GM18861 (cell line): ENCODE measurements at regions not wholly inside any gene's neighbourhood (a gene's known extent, or its start where the extent isn't known, plus 50 kb on each side); places are given as distances from the start of the nearest gene placed in this dataset.

Experiments
- ATAC-seq: cut with Tn5 transposase; IDR thresholded peaks from one replicate; pipeline ENCODE4 v1.9.1; 2021; ENCODE audit not compliant: unreplicated experiment

DNA sequence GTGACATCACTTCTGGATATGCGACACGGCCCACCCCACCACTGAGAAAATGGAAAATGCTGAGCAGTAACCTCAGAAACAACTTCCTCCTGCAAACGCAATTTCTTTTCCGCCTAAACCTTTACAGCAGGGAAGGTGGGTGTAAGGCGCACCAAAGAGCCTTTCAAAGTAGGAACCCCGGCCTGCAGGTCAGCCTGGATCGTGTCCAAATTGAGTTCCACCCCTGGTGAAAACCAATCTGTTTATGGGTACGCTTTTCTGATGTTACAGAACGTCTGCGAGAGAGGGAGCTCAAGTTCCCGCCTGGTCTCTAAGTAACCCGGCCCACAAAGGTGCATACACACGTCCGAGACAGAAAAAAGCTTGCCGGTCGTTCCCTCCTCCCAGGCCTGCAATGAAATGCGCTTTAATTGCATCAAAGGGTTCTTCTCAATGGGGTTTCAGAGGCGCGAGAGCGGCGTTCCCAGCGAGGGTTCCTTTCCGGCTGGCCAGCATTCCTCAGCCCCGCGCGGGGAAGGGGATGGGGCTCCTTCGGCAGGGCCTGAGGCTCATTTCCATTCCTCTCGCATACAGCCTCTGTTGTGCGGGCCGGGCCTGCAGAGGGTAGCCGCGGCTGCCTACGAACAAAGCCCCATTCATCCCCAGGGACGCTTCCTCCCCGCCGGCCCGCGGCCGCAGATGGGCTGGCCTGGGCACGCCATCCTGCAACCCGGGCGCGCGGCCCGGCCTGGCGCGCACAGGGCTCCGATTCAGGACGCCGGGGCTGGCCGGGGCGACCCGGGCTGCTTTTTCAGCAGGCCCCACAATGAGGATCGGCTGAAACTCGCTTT lies 138.1 kb downstream of the TMCO5A start:
- ATAC-seq: peak; percentile 39

DNA sequence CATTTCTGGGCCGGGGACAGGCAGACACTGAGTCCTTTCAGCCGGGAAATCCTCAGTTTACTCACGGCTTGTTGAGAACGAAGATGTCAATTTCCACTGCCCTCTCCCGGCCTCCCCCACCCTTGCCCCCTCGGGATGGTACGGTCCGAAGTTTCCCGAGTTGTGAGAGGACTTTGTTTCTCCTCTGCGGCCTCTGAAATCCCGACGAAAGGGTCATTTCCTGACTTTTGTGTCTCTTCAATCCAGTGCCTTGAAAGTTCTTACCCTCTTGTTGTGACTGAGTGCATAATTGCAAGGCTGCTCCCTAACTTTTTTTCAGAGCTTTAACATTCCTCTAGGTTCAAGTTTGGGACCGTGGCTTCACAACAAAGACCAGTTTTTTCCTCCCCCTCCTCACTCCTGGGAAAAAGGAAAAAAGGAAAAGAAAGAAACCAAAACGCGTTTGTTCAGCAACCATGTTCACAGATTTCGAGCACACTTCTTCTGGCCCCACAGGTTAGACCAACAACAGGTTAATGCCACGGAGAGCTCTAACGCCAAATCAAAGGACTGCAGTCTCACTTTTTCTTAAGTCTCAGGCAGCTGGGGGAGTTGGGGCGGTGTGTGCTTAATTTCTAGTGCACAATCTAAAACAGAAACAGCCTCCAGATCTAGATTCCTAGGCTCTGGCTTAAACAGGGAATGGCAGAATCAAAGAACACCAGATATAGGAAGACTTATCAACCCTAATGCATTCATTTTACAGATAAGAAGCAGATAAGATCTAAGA lies 138.9 kb downstream of the TMCO5A start:
- ATAC-seq: no peak

DNA sequence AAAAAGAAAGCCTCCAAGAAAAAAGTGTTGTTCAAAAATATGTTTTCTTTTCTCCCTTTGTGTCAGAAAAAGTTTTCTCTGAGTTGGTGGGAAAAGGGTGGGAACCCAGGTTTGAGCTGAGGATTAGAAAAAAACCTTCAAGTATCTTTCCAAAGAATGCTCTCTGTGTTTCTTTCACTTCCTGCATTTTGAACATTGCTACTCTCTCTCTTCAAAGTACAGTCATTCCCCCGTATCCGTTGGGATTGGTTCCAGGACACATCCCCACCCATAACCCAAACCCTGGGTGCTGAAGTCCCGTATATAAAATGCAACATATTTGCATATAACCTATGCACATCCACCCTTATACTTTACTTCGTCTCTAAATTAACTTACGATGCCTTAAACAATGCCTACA lies 139.6 kb downstream of the TMCO5A start:
- ATAC-seq: no peak

- no peak for ATAC-seq
These were observed 141.0 kb downstream of the TMCO5A start for GRCh38 chr15:38075466-38075865.

GRCh38 chr15:38076786-38077185 lies 142.3 kb downstream of the TMCO5A start:
- no peak for ATAC-seq

DNA sequence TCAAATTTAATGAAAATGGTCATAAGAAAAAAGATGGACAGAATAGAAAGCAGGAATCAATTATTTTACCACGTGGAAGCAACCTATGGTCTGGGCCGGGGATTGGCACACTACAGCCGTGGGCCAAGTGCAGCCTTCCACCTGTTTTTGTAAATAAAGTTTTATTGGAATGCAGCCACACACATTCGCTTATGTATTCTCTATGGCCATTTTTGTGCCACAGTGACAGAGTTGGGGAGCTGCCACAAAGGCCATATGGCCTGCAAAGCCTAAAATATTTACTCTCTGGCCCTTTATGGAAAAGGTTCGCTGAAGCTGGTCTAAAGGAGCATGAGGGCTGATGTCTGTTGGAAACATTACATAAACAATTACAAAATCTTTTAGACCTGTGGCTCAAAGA lies 144.8 kb downstream of the TMCO5A start:
- ATAC-seq: no peak

- no peak for ATAC-seq
These were observed 146.3 kb downstream of the TMCO5A start for GRCh38 chr15:38080651-38081275.

- peak; percentile 81 for ATAC-seq
These were observed 149.8 kb downstream of the TMCO5A start for GRCh38 chr15:38084289-38084688.

DNA sequence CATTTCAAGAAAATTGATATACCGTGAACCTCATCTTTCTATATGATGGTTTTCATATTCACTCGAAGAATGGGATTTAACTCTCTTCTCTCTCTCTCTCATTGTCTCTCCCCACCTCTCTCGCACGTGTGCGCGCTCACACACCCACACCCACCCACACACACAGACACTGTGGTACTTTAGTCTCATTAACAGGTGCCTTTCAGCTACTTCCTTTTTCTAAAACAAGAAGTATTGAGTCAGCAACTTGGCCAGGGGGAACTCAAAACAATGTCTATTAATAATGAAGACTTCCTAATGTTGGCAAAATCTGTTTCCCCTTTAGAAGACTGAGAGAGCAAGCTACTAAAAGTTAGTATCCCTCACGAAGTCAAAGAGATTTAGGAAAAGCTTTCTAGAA lies 150.7 kb downstream of the TMCO5A start:
- peak; percentile 64 for ATAC-seq

GRCh38 chr15:38085931-38086568 lies 151.6 kb downstream of the TMCO5A start:
- ATAC-seq: no peak

DNA sequence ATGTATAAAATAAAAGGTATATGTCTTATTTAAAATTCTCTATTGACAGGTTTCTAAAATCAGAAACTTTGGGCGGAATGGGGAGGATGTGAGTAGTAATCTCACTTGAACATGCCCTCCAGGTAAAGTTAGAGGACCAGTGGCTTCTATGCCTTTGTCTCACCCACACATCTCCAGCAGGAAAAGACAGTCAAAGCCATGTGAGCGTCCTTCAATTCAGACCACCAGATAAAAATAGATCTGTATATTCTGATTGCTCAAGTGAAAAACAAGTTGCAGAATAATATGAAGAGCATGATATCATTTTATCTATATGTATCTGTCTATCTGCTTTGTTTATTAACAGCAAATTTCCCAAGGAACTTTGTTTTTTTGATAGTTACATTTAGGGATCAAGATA lies 152.2 kb downstream of the TMCO5A start:
- ATAC-seq: no peak

- no peak for ATAC-seq
These were observed 154.5 kb downstream of the TMCO5A start for GRCh38 chr15:38088971-38089370.

DNA sequence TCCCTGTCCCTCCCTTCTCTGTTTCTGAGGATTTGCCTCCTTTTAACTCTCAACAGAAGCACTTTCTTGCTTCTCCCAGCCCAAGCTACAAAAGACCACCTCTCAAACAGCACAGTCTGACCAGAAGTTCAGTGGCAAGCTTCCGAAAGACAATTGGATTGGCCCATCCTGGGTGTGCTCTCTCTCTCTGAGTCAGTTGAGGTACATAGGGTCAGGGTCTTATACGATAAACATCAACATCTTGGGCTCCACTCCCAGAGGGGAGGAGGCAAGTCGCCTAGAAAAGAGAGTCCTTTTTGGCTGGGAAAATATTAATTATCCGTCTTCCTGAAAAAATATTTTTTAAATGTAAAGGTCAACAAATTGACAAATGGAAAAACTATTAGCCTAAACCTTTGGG lies 155.8 kb downstream of the TMCO5A start:
- ATAC-seq: no peak

GRCh38 chr15:38090678-38091077 lies 156.2 kb downstream of the TMCO5A start:
- no peak for ATAC-seq

- no peak for ATAC-seq
These were observed 156.7 kb downstream of the TMCO5A start for GRCh38 chr15:38091078-38091645.

DNA sequence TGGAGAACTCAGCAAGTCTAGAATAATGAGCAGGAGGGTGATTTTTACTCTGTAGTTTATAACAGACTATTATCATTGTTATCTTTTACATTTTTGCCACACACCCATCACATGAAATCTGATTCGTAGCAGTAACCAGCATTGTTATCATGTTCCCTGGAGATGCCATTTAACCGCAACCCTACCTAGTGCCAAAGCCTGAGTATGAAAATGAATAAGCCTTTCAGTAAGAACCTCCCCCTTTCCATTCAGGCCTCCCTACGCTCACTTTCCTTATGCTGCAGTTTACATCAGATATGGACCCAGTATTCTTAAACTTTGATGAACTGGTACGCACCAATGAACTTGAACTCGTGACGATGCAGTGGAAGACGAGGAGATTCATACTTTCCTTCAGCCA lies 158.7 kb upstream of the SPRED1 start:
- no peak for ATAC-seq

DNA sequence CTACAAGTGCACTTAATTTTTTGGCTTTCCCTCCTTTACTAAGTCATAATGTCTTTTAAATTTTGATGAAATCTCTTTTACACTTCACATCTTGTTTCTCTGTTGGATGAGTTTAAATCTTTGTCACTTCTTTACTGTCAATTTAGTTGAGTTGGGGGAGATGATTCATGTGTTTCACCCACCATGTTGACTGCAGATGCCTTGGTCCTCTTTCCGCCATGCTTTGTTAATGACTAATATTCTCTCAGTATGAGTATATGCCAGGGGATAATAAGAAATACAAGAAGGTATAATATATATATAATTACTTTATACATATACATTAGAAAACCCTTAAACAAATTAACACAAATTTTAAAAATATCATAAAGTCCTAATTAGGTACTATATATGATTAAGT lies 149.7 kb upstream of the SPRED1 start:
- ATAC-seq: no peak

DNA sequence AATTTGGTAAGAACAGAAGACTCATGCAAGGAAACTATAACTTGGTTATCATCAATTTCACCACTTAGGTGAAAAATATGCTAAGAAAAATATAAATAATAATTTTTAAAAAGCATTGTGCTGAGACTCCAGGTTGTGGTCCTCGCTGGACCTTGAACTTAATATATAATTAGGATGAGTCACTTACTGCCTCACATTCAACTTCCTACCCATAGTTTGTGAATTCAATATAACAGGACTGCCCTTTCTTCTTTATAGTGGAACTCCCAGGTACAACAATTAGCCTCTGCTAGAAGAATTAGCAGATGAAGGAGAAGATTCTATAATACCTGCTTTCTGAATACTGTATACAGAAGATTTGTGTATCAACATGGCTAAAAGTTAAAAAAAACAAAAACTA lies 149.1 kb upstream of the SPRED1 start:
- ATAC-seq: no peak

- ATAC-seq: no peak
These were observed 141.6 kb upstream of the SPRED1 start for GRCh38 chr15:38111070-38111469.

DNA sequence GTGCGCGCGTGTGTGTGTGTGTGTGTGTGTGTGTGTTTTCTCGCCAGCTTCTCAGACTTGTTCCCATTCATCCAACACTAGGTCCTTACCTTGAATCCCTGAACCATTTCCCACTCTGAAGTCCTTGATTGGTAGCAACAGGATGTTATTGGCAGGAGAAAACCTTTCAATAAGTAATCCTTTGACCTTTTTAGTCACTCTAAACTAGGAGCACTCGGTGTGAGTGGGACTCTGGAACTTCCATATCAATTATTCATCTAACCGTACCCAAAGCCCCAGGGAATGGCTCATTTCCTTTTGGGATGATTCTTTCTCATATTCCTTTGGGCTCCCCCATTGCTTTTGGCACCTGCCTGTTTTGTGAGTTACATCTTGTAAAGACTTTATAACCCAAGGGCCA lies 140.2 kb upstream of the SPRED1 start:
- ATAC-seq: no peak

DNA sequence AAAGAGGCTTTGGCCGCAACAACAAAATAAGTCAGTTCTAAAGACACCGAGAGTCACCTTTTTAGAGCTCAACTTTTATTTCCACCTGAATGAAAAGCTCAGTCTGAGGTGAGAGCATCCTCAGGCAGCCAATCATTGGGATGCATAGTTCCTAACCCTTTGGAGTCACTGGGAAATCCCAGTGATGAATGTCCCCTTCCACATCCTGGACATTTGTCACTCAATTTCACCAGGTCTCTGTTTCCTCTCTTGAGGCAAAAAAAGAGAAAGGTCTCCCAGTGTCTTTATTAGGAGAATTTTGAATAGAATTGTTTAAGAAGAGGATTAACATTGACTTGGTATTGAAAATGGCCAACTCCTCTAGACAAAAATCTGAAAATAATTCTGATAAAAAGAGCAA lies 137.5 kb upstream of the SPRED1 start:
- ATAC-seq: no peak
